AG08396 (cell line): ENCODE measurements at regions not wholly inside any gene's neighbourhood (a gene's known extent, or its start where the extent isn't known, plus 50 kb on each side); places are given as distances from the start of the nearest gene placed in this dataset.
"Not testable (repeated sequence)": the region's sequence is repeated elsewhere in the genome, so short reads cannot be mapped to it uniquely, and the experiment has no call there.

Source experiments
- DNase-seq: peaks from one replicate; pipeline ENCODE4 v3.0.0; 2012; ENCODE audit warnings: low spot score, mixed read lengths

DNA sequence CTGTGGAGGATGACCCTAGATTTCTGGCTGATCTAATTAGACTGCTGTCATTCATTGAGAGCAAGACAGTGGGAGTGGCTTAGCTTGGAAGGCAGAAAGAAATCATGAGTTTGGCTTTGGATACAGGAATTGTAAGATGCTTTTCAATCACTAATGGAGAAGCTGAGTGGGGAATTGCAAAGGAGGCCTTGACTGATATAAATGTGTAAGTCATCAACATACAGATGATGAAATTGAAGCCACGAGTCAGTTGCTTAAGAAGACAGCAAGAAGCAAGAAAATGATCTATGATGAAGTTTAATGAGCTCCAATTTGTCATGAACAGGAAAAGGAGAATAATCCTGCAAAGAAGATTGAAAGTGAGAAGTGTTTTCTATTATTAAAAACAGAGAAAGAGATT is 136.7 kb upstream of the C1QTNF7 start:
- DNase-seq, result no peak

DNA sequence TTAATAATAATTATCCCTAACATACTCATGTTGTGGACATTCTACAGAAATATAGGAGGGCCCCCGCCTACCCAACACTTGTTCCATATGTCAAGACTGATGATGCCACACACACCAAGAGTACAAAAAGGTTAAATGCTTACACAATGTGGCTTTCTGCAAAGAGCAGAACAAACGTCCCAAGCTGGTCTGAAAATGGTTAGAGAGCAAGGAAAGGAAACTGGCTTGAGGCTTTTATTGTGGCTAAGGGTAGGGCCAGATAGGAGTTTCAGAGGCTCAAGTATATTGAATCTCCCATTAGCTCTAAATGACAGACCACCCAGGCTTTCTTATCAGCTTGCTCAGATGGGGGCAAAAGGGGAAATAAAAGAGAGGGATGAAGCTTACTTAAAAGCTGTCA is 134.1 kb upstream of the C1QTNF7 start:
- no peak for DNase-seq

DNA sequence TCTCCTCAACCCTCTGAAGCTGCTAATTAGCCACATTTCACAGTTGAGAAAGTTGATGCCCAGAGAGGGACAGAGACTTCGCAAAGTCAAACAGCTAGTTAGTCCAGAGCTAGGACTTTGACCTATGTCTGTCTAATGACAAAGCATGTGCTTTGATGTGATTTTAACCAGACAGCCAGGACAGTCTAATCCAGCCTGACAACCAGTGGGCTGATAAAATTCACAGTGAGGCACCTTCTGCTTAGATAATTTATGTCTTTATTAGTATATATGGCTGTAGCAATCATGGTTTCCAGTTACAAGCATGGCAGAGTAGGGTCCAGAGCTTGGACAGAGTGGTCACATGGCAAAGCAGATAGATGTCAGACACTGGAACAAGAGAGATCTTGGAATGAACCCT is 133.6 kb upstream of the C1QTNF7 start:
- no peak for DNase-seq

DNA sequence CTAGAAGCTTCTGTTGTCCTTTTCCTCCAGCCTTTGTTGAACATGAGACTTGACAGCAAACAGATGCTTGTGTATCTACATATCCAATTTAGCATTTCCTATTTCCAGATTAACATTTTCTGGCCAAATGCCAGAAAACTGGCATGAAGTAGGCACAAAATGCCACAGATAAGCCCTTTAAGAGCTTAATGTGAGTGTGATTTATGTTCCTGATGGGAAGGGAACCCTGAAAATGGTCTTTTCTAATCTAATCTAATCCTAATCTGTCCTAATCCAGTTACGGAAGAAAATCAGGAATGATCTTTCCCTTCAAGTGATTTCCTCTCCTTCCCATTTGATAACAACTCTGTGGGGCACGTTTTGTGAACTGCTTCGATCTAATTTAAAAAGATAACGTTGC is 133.0 kb upstream of the C1QTNF7 start:
- DNase-seq, result no peak

DNA sequence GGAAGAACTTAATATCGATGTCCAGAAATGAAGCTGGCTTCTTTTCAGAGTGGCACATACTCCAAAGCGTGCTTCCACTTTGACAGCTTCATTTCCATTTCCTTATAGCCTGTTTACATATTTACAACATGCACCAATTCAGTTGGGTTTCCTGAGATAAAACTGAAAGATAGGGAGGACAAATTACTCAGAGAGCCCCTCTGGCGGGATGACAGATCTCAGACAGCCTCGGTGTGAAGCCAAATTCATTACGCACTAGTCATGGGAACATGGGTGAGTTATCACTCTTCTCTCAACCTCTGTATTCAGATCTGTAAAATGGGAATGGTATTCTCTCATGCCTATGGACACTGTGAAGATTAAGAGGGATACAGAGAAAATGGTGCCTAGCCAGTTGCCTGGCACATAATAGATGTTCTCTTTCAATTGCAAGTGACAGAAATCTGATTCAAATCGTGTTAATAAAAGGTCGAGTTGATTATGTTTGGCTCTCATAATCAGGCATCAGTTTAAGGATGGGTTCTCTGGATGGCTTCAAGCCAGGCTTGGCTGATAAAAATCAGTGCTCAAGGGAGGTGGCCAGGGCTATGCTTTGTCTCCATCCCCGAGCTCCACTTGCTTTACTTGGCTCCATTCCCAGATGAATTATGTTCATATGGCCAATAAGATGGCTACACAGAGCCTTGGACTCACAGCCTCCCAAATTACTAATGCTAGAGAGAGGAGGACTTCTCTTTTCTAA is 132.2 kb upstream of the C1QTNF7 start:
- DNase-seq, result no peak

DNA sequence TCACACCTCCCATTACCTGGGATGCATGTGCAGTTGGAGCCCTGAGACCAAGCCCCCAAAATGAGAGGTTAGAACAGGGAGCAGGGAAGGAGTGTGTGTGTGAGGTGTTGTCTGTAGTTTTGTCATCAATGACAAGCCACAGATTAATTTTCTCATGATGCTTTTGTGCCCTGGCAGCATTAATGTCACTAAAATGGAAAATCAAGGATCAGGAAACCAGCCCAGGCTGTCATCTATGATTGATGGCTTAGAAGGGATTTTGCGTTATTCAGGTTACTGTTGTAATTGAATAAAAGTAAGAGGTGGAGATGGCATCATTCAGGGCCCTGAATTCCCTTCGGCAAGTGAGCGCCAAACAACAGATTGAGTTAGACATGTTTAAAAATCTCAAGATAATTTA is 130.5 kb upstream of the C1QTNF7 start:
- no peak for DNase-seq

DNA sequence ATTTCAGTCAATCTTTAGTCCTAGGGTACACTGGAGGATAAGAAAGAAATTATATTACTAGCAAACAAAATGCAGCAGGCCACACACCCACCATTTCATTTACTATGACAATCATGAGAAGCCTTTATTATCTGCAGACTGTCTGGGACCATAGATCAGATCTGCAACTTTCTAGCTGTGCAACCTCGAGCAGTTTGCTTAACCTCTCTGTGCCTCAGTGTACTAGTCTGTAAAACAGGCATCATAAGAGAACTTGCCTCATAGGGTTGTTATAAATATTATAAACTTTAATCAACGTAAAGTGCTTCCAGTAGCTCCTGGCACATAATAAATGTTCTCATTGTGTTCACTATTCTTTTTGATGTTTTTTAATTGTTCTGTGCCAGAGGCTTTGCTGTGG is 128.2 kb upstream of the C1QTNF7 start:
- no peak for DNase-seq

DNA sequence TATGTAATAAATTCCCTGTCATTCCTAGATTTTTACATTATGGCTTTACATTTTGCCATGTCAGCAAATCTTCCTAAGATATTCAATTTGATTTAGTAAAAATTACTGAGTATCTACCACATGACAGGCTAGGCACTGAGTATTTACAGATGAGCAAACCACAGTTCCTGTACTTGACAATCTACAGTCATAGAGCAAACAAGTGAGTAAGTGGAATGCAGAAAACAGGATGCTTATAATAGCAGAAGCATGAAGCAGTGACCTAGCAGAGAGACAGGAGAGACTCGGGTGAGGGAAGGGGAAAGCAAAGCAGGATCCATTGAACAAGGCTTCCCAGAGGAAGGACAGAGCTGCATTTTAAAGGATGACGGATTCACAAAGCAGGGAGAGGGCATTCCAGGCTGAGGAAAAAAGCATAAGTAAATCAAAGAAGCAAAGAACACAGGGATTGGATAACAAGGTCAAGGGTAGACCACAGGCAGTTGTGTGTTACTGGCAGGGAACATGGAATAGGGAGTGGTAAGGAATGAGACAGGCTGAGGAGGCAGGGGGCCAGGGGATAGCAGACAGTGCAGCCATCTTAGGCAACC is 124.7 kb upstream of the C1QTNF7 start:
- peak; percentile 54 for DNase-seq

DNA sequence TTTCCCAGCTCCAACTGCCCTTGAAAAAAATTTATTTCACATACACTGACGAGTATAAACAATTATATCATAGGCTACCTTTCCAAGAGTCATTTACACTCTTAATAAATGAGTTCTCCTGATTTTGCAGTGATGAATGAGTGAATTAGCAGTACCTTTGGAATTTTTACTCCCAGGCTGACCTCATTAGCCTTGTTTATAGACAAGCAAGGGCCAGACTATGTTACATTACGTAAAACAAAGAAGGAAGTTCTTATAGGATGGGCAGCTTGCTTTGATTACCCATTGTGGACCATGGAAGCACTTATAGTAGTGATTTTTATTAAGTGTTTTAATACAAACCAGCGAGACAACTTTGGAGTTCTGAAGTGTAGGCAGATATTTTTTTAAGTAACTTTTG is 112.9 kb upstream of the C1QTNF7 start:
- DNase-seq, result no peak

DNA sequence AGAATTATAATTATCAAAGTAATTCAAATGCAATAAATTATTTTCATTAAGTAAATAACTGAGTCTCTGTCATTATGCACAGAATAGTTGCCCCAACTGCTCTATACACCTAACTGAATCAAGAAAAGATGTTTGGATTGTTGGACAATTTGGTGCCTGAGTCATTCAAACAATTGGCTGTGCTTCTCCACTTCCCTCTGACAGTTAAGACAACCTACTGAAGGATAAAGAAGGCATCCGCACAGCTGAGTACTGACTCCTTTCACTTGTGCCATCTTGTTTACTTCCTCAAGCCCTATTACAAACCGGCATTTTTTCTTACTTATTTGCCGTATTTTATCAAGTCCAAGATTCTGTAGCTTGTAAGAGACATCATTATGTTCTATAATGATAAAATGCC is 110.6 kb upstream of the C1QTNF7 start:
- DNase-seq, result no peak

DNA sequence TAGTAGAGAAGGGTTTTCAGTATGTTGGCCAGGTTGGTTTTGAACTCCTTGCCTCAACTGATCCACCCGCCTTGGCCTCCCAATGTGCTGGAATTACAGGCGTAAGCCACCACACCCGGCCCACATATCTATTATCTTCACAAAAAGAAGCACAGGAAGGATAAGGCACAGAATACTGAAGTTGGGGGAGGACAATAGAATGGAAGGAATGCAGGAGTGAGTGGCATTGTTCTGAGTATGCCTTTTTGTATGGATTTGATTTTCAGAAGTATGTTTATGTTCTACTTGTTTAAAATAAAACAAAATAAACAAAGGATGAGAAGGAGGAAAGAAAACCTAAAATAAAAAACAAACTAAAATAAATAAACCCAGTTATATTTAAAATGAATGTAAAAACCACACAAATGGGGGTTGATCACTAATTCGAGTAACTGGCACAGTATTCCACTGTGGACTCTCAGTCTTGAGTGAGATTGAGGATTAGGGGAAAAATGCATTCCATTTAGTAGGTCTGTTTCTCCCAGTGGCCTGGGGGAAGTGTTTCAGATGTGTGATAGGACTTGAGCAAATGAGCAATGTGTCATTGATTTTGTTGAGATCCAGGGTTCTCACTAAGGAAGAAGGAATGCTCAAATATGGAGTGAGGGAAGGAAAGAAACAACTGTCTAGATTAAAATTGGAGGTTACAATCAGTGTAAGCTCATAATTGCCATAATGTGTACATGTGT is 109.0 kb upstream of the C1QTNF7 start:
- DNase-seq, result no peak

DNA sequence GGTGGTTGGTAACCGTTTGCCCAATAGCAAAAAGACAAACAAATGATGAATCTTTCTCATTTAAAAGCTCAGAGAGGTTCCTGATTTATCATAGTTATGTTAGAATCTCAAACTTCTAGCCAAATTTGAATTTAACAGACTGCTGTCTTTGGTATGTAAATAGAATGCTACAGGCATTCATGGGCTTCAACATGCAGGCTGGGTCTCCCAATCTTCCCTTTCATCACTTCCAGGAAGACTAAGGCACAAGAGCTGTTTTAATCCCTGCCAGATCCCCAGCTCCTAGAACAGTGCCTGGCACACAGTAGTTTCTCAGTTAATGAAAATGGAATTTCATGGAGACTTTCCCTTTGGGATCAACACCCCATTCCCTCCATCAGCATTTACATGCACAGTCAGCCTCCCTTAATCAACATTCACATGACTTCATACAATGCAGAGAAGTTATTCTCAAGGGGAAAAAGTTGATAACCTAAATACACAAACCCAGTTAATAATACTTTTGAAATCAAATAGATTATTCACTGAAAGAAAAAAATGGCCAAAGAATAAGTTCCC is 107.6 kb upstream of the C1QTNF7 start:
- DNase-seq, result no peak

DNA sequence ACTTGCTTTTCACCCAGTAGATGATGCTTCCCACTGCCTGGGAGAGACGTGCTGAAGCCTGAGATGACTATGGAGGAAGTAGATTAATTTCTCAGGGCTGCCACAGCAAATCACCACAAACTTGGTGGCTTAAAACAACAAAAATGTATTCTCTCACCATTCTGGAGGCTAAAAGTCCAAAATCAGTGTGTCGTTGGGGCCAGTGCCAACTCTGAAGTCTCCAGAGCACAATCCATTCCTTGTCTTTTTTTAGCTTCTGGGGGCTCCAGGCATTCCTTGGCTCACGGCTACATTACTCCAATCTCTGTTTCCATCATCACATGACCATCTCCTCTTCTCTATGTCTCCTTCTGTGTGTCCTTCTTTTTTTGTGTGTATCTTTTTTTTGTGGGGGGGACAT is 105.8 kb upstream of the C1QTNF7 start:
- no peak for DNase-seq

DNA sequence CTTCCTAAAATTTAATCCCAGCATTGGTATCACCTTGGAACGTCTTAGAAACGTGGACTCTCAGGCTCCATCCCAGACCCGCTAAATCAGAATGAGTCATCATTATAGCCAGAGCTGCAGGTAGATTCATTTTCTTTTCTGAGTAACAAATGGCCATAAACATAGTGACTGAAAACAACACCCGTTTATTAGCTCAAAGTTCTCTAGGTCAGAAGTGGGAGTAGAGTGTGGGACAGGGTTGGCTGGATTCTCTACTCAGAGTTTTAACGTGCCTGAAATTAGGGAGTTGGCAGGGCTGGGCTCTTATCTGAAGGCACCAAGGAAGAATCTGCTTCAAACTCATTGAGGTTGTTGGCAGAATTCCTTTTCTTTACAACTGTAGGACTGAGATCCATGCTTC is 101.8 kb upstream of the C1QTNF7 start:
- DNase-seq, result no peak

DNA sequence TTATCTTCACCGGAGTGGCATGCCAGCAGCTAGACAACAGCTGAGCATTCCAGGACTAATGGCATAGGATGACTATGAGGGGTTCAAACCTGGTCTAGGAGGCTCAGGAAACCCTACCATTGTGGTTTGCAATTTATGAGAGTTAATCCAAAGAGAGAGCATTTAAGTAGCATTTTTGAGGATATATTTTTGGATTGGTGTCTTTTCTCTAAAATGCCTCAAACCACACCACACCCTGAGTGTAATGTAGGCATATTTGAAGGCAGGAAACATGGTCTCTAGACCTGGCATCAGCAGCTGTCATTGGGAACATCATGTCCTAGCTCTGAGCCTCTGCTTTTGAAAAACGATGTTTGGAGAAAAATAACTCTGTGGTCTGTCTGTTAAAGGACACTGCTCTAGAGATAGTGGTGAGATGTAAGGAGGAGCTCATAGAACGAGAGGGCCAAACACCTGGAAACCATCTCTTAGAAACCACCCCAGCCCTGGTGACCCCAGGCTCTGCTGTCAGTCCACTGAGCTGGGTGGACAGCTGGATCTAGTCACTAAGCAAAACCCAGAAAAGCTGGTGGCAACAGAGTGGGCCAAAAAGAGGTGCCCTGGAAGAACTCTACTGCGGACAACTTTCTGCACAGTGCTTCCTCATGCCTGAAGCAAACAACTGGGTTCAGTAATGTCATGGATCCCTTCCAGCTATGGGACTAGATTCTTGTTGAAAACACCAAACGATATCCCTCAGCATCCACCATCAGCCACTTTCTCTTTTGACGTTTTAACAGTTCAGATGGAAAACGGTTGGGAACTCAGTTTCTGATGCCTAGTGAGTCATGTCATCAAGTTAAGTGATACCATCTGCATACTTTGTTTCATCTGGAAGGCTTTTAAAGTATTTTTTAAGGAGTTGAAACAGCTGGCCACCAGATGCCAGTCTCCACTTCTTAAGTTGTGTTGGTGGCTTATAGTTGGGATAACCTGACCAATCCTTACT is 100.2 kb upstream of the C1QTNF7 start:
- peak; percentile 57 for DNase-seq

DNA sequence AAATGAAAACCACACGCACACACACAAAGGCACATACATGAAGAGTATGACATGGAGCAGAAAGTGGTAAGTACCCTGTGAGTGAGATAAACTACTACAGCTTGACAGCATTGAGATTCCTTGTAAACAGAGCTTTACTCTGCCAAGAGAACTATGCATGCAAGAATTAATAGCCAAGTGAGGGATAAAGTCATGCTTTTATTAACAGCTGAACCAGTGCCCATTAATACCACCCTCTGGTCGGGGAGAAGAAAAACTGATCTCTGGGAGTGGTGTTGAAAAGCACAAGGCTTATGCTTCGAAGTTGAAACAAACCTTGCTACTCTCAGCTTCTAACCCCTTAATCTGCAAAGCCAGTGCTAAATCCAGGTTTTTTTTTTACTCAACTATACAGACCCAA is 95.9 kb upstream of the C1QTNF7 start:
- no peak for DNase-seq

DNA sequence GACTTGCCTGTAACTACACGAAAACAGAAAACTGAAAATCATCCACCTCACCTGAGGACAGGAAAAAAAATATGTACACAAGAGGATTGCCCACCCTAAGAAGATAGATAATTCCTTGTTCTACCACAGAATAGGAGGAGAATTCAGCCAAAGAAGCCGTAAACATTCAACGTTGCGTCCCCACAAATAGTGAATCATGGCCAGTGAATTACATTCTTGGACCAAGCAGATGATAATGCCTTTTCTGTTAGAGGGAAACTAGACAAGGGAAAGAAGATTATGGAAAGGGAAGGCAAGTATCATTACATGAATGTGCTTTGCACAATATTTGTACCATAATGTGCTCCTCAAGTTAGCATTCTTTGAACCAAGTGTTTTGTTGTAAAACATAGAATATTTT is 95.5 kb upstream of the C1QTNF7 start:
- no peak for DNase-seq

DNA sequence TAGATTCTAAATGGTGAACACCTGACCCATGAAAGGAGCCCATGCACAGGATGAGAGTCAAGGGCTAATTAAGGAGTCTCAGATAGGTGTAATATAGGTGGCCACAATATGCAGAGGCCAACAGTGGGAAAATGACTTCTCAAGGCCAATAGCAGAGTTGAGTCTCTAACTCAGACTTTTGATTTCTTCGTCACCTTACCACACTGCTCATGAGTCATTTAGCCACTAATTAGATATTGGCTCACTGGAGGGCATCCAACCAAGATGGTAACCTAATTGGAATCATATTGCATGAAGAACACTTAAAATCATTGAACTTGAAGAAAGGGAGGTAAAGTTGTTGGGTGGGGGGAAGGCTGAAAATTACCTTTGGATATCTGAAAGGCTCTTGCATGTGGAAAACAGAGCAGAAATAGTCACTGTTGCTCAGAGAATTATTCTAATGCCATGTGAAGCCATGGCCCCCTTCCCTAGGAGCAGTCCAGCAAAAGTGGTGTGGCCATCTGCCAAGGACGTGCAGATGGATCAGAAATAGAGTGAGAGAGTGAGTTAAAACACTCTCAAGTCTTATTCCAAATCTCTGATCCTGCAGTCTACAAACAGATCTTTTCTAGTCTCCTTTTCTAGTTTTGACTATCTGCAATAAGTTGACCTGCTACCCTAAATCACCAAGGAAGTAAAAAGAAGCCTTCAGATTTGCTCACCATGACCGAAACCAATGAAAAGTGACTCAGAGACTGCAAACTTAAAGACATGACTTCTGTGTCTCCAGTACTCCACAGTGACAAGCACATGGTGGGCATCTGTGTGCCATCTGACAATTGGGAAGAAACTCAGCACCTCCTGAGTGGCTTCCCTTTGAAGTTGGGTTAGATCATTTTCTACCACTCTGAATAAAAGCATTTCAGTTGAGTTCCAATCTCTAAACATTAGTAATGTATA is 93.9 kb upstream of the C1QTNF7 start:
- no peak for DNase-seq

DNA sequence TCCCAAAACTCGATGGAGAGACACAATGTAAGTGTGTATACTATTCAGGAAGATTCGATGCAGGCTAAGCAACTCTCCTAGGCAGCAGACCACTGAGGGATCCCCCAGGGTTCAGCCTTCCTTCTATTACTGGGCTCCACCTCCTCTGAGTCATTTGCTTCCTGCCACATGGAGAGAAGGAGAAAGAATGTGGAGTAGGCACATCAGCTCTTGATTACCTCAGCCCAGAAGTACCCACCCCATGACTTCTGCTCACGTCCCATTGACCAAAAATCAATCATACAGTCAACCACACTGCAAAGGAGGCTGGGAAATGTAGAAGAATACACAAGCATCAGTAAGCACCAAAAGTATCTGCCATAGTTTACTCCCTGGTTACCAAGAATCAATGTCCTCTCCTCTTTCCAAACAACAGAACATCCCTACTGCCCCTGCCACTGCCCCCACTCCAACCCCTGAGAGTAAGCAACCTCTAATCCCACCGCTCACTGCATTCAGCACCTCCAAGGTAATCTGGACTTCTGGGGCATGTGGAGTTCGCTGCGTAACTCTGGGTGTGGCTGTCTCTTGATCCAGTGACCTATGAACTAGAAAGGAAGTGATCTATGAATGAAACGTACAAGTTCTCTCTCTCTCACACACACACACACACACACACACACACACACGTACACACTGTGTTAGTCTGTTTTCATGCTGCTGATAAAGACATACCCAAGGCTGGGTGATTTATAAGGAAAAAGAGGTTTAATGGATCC is 91.2 kb upstream of the C1QTNF7 start:
- peak; percentile 55 for DNase-seq

DNA sequence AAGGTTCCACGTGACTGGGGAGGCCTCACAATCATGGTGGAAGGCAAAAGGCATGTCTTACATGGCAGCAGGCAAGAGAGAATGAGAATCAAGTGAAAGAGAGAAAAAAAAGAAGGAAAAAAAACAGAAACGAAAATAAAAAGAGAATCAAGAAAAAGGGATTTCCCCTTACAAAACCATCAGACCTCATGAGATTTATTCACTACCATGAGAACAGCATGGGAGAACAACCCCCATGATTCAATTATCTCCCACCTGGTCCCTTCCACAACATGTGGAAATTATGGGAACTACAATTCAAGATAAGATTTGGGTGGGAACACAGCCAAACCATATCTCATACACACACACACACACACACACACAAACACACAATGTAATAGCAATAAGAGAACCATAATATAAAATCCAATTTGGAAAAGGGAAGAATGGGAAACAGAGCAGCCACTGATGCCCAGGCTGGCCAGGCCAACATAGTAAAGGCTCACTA is 90.6 kb upstream of the C1QTNF7 start:
- not testable (repeated sequence) for DNase-seq
